Cardiac fibroblast (primary cell): ENCODE measurements at regions not wholly inside any gene's neighbourhood (a gene's known extent, or its start where the extent isn't known, plus 50 kb on each side); places are given as distances from the start of the nearest gene placed in this dataset.
"Not testable (repeated sequence)": the region's sequence is repeated elsewhere in the genome, so short reads cannot be mapped to it uniquely, and the experiment has no call there.

ENCODE experiments used
- DNase-seq, 2 donors: peaks; one replicate each; pipeline versions ENCODE4 v3.0.0 to v3.0.0-alpha.2; 2010; ENCODE audit warnings: low read depth in 2 of 2
- H3K4me3 ChIP-seq, 2 donors: replicated peaks in 1 of 2; 1 replicate in 1 of 2; 2 replicates in 1 of 2; pipeline ENCODE4 v1.5.1; 2011; ENCODE audit warnings: low read depth in 2 of 2, low read length in 2 of 2, mild to moderate bottlenecking in 2 of 2, moderate library complexity in 1 of 2
- CTCF ChIP-seq: IDR thresholded peaks from one replicate; pipeline ENCODE4 v1.5.1; 2011; ENCODE audit warnings: low read depth, mild to moderate bottlenecking, low read length, inconsistent platforms

GRCh38 chr4:33107814-33108213 is 2387.6 kb downstream of the PCDH7 start:
- no peak overlapping the region for H3K4me3 ChIP-seq
- DNase-seq = no peak
- TF ChIP-seq CTCF = no peak

GRCh38 chr4:33111117-33111516 is 2390.9 kb downstream of the PCDH7 start:
- no peak for TF ChIP-seq CTCF

GRCh38 chr4:33116871-33117270 is 2396.7 kb downstream of the PCDH7 start:
- no peak overlapping the region for H3K4me3 ChIP-seq
- no peak for TF ChIP-seq CTCF
- DNase-seq = peak in 1 of 2 donors; percentile 3

More at GRCh38 chr4:33111117-33111516, 2390.9 kb downstream of the PCDH7 start:
- peak; percentile 9 to 27 for DNase-seq
- no peak overlapping the region for H3K4me3 ChIP-seq

GRCh38 chr4:33126002-33126401 is 2405.8 kb downstream of the PCDH7 start:
- TF ChIP-seq CTCF = no peak
- H3K4me3 ChIP-seq = no peak overlapping the region
- no peak for DNase-seq

- not testable (repeated sequence) for H3K4me3 ChIP-seq, DNase-seq
Observed at GRCh38 chr4:33130662-33131061, 2410.5 kb downstream of the PCDH7 start.

- TF ChIP-seq CTCF = no peak
- H3K4me3 ChIP-seq = no peak overlapping the region
- no peak for DNase-seq
Observed at GRCh38 chr4:33133723-33134122, 2413.6 kb downstream of the PCDH7 start.

GRCh38 chr4:33134366-33134765 is 2414.2 kb downstream of the PCDH7 start:
- no peak overlapping the region for H3K4me3 ChIP-seq
- no peak for TF ChIP-seq CTCF
- DNase-seq = no peak
